LNCAP (cell line): ENCODE measurements at regions not wholly inside any gene's neighbourhood (a gene's known extent, or its start where the extent isn't known, plus 50 kb on each side); places are given as distances from the start of the nearest gene placed in this dataset.

Experiments used
- CTCF ChIP-seq: fragments of 450-650 bp; IDR thresholded peaks from 2 replicates; pipeline ENCODE4 v1.5.1; 2017; ENCODE audit warnings: mild to moderate bottlenecking

- TF ChIP-seq CTCF = no peak
Measured at GRCh38 chr16:48904333-48904732, 294.4 kb upstream of the N4BP1 start.

- TF ChIP-seq CTCF = no peak
Measured at GRCh38 chr16:48903039-48903438, 293.1 kb upstream of the N4BP1 start.

GRCh38 chr16:48901712-48902374, 291.9 kb upstream of the N4BP1 start:
- no peak for TF ChIP-seq CTCF

- TF ChIP-seq CTCF = no peak
Measured at GRCh38 chr16:48899500-48899899, 289.5 kb upstream of the N4BP1 start.

- TF ChIP-seq CTCF = no peak
Measured at GRCh38 chr16:48897698-48898205, 287.8 kb upstream of the N4BP1 start.

GRCh38 chr16:48895142-48895541, 285.2 kb upstream of the N4BP1 start:
- TF ChIP-seq CTCF = no peak

- TF ChIP-seq CTCF = no peak
Measured at GRCh38 chr16:48892893-48893292, 282.9 kb upstream of the N4BP1 start.
